Peyer's patch (tissue), 4 donors: ENCODE measurements at regions not wholly inside any gene's neighbourhood (a gene's known extent, or its start where the extent isn't known, plus 50 kb on each side); places are given as distances from the start of the nearest gene placed in this dataset.

ENCODE experiments used
- CTCF ChIP-seq, 6 experiments: fragments of 450-650 bp in 4 of 6; fragments of 200-600 bp in 2 of 6; sonication (generic) in 1 of 6; IDR thresholded peaks; one replicate each; pipeline ENCODE4 v1.5.1; 2017 to 2019; ENCODE audit warnings: antibody characterized with exemption in 6 of 6, mild to moderate bottlenecking in 3 of 6, moderate library complexity in 1 of 6
- POLR2A ChIP-seq, 2 donors: fragments of 450-650 bp; IDR thresholded peaks; one replicate each; pipeline ENCODE4 v1.5.1; 2017; ENCODE audit warnings: antibody characterized with exemption in 2 of 2, mild to moderate bottlenecking in 2 of 2, moderate library complexity in 2 of 2

GRCh38 chr4:151540728-151541388, 131.9 kb downstream of the FHIP1A start:
- no peak for TF ChIP-seq CTCF (IDR thresholded peaks at IDR 0.05)
- TF ChIP-seq POLR2A (IDR thresholded peaks at IDR 0.05) = no peak
